Upper lobe of left lung (tissue), 4 donors: ENCODE measurements at regions not wholly inside any gene's neighbourhood (a gene's known extent, or its start where the extent isn't known, plus 50 kb on each side); places are given as distances from the start of the nearest gene placed in this dataset.

Experiments used
- CTCF ChIP-seq, 6 experiments: fragments of 450-650 bp in 4 of 6; fragments of 200-600 bp in 2 of 6; sonication (generic) in 2 of 6; IDR thresholded peaks; one replicate each; pipeline ENCODE4 v1.5.1; 2016 to 2019; ENCODE audit warnings: antibody characterized with exemption in 6 of 6
- POLR2A ChIP-seq, 4 donors: fragments of 450-650 bp; IDR thresholded peaks; one replicate each; pipeline ENCODE4 v1.5.1; 2016 to 2017; ENCODE audit warnings: antibody characterized with exemption in 4 of 4, mild to moderate bottlenecking in 2 of 4
- POLR2AphosphoS5 ChIP-seq, 2 donors: sonication (generic); formaldehyde crosslinking; IDR thresholded peaks; one replicate each; pipeline ENCODE4 v1.5.1; 2017; ENCODE audit warnings: antibody characterized with exemption in 2 of 2

GRCh38 chr10:131770946-131771633 is 129.7 kb upstream of the PPP2R2D start:
- TF ChIP-seq CTCF (IDR thresholded peaks at IDR 0.05) (no peak), POLR2AphosphoS5 (IDR thresholded peaks at IDR 0.05) (no peak), POLR2A (IDR thresholded peaks at IDR 0.05) (no peak)
